ENCODE measurements at regions not wholly inside any gene's neighbourhood (a gene's known extent, or its start where the extent isn't known, plus 50 kb on each side); places are given as distances from the start of the nearest gene placed in this dataset.

DNA sequence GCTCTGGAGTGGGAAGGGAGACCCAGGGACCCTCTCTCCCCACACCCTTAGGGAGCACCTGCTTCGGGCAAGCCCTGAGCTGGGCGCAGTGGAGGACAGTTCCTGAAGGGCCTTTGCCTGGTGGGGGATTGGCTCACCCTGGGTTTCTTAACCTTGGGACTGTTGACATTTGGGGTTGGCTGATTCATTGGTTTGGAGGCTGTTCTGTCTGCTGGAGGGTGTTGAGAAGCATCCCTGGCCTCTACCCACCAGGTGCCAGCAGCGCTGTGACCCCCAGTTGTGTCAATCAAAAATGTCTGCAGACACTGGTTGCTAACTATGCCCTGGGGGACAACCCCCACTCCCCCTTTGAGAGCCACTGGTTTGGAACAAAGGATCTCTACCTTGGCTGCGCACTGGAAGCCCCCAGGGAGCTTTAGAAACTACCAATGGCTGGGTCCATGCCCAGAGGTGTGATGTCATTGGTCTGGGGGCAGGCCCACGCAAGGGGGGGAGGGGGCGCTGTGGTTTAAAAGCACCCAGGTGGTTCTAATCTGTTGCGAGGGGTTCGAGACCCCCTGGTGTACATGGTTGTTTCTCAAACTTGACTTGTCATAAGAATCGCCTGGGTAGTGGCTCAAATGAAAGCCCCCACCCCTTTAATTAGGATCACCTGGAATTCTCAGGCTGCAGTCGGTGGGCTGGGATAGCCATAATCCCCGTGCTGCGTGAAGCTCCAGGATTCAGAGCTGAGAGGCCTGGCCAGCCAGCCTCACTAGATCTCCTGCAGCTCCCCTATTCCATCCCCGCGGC is 151.9 kb upstream of the GSE1 start:
- TF ChIP-seq, protein P1, sequence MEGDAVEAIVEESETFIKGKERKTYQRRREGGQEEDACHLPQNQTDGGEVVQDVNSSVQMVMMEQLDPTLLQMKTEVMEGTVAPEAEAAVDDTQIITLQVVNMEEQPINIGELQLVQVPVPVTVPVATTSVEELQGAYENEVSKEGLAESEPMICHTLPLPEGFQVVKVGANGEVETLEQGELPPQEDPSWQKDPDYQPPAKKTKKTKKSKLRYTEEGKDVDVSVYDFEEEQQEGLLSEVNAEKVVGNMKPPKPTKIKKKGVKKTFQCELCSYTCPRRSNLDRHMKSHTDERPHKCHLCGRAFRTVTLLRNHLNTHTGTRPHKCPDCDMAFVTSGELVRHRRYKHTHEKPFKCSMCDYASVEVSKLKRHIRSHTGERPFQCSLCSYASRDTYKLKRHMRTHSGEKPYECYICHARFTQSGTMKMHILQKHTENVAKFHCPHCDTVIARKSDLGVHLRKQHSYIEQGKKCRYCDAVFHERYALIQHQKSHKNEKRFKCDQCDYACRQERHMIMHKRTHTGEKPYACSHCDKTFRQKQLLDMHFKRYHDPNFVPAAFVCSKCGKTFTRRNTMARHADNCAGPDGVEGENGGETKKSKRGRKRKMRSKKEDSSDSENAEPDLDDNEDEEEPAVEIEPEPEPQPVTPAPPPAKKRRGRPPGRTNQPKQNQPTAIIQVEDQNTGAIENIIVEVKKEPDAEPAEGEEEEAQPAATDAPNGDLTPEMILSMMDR (IDR thresholded peaks at IDR 0.05; ENCODE audit: low read depth, low read length, poor library complexity, severe bottlenecking) = no peak
- no peak for TF ChIP-seq EZH2phosphoT487 (IDR thresholded peaks at IDR 0.05; ENCODE audit: borderline replicate concordance, low read length)
